Uterus (tissue), 2 donors: ENCODE measurements at regions not wholly inside any gene's neighbourhood (a gene's known extent, or its start where the extent isn't known, plus 50 kb on each side); places are given as distances from the start of the nearest gene placed in this dataset.

Experiments
- POLR2A ChIP-seq, 2 donors: fragments of 450-650 bp; IDR thresholded peaks; one replicate each; pipeline ENCODE4 v1.6.1; 2016; ENCODE audit warnings: antibody characterized with exemption in 2 of 2, mild to moderate bottlenecking in 1 of 2, moderate library complexity in 1 of 2
- TF ChIP-seq, protein P1 (sequence below), 4 experiments: fragments of 200-600 bp in 2 of 4; fragments of 450-650 bp in 2 of 4; sonication (generic) in 2 of 4; IDR thresholded peaks; one replicate each; pipeline ENCODE4 v1.5.1; 2016 to 2019; ENCODE audit warnings: antibody characterized with exemption in 4 of 4, mild to moderate bottlenecking in 2 of 4, moderate library complexity in 1 of 4

DNA sequence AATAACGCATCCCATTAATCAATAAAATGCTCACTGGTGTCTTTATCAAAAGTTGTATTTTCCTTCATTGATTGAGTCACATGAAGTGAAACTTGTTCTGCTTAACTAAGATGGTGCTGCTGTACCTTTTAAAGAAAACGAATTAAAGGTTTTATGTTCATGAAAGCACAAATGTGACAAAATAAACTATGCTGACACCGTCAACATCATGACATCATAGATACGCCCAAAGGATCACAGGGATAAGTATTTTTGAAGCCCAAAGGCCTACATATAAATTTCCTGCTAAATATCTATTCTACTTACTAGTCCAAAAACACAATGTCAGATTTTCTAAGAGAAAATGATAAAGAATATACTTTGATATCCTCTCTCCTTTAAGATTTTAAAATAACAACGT lies 94.4 kb downstream of the FAM217A start:
- TF ChIP-seq, protein P1, sequence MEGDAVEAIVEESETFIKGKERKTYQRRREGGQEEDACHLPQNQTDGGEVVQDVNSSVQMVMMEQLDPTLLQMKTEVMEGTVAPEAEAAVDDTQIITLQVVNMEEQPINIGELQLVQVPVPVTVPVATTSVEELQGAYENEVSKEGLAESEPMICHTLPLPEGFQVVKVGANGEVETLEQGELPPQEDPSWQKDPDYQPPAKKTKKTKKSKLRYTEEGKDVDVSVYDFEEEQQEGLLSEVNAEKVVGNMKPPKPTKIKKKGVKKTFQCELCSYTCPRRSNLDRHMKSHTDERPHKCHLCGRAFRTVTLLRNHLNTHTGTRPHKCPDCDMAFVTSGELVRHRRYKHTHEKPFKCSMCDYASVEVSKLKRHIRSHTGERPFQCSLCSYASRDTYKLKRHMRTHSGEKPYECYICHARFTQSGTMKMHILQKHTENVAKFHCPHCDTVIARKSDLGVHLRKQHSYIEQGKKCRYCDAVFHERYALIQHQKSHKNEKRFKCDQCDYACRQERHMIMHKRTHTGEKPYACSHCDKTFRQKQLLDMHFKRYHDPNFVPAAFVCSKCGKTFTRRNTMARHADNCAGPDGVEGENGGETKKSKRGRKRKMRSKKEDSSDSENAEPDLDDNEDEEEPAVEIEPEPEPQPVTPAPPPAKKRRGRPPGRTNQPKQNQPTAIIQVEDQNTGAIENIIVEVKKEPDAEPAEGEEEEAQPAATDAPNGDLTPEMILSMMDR (IDR thresholded peaks at IDR 0.05) = no peak
- TF ChIP-seq POLR2A (IDR thresholded peaks at IDR 0.05) = no peak
